ENCODE measurements at regions not wholly inside any gene's neighbourhood (a gene's known extent, or its start where the extent isn't known, plus 50 kb on each side); places are given as distances from the start of the nearest gene placed in this dataset.

GRCh38 chr6:113630738-113631535 is 226.2 kb upstream of the MARCKS start:
- TF ChIP-seq CTCF (IDR thresholded peaks at IDR 0.05): no peak
- no peak for TF ChIP-seq POLR2A (IDR thresholded peaks at IDR 0.05)
